8988T (cell line): ENCODE measurements at regions not wholly inside any gene's neighbourhood (a gene's known extent, or its start where the extent isn't known, plus 50 kb on each side); places are given as distances from the start of the nearest gene placed in this dataset.

Experiments
- DNase-seq: peaks from one replicate; pipeline ENCODE4 v3.0.0; 2011

DNA sequence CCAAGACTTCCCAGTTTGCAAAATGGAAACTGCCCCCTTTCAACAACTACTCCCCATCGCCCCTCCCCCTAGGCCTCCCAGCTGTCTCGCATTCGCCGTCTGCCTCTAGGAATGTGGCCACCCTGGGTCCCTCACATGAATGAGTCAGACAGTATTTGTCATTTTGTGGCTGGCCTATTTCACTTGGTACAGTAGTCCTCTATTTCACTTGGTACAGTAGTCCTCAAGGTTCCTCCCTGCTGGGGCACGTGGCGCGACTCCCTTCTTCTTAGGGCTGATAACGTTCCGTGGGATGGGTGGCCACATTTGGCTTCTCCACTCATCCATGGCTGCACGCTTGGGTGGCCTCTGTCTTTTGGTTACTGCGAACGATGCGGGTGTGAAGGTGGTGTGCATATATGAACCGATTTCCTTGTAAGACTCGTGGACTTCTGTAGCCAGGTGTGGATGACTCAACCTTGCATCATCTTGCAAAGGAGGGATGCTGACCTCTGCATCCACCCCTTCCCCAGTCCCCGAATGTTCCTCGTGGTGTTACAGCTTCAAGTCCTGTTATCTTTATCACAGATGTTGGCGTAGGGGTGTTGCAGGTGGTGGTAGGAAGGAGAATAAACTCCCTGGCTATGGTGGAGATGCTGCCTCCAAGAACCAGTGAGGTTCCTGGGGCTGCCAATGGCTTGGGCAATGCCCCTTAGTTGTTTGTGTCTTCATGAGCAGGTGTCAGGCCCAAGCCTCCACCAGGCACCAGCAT, 112.1 kb upstream of the SOX1 start:
- no peak for DNase-seq

DNA sequence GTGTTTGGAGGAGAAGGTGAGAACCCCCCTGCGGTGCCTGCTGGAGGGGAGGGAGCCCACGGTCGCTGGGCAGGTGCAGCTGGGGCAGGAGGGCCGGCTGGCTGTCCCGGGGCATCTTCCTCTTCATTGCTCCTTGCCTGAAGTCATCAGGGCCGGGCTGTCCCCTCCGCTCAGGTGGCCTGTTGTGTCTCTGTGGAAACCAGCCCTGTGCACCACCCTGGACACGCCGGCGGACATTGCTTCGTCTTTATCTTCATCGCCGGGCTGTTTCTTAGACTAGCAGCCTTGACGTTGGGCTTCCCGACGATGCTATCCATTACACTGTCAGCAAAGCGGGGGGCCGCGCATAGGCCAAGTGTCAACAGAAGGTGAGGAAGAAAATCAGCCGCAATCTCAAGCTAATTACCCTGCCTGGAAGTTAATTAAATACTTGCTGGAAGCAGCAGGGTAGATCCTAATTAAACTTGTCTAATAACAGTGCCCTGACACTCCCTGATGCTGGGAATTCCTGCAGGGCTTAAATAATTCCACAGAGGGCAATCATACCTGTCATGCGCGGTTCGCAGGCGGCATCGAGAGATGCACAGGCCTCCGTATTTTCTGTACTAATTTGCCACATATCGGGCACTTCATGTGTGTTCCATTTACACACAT, 111.4 kb upstream of the SOX1 start:
- no peak for DNase-seq

DNA sequence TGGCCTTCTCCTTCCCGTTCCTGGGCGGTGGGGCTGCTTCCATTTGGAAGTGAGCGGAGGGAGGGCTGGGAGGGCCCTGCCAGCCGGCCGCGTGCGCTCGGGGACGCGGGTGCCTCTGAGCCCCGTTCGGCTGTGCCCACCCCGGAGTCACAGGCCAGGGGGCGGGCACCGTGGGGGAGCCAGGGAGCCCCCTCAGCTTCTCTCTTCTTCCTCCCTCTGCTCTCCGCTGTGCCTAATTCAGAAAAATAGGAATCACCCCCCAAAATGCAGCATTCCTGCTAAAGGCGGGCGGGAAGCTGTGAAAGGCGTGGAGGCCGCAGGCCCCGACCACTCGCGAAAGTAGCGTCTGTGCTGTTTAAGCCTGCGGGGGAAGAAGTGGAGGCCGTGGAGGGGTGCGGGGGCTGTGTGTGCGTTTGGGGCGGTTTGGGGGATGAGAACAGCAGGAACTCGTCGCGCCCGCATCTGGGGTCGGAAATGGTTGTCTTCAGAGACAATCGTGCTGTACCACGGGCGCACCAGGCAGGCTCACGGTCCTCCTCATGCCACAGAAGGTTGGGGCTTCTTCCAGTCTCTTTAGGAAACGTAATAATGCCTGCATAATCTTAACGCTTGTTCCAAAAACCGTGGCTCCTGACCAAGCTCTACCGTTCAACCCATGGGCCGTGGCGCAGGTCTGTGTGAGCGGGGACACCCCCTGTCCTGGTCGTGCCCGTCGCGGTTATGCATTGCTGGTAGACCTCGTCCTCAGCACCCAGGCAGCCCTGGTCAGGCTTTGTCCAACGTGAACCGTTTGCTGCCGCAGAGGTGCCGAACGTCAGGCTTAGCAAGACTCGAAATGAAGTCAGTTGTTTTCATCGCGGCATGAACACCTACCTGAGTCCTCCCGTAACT, 110.4 kb upstream of the SOX1 start:
- no peak for DNase-seq

DNA sequence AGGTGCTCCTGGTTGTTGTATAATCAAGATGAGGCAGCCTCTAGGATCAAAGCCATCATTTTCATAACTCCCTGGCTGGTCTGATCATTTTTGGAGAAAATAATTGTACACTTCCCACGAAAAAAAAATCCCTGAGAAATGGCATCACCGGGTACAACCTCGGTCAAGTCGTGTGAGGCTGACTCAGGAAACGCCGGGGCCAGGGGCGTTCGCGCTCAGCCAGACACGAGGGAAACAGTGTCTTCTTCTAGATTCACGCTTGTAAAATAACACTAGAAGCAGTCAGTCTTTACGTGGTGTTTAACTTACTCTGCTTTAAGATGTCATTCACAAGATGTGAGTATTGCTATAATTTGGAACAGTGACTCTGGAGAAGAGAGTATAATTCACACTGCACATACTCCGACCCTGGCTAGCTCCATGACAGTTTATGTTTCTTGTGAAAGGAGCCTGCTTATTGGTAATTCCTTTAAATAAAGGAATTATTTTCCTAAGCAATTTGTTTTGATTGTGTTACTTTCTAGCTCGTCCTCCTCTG, 109.0 kb upstream of the SOX1 start:
- DNase-seq, result no peak

DNA sequence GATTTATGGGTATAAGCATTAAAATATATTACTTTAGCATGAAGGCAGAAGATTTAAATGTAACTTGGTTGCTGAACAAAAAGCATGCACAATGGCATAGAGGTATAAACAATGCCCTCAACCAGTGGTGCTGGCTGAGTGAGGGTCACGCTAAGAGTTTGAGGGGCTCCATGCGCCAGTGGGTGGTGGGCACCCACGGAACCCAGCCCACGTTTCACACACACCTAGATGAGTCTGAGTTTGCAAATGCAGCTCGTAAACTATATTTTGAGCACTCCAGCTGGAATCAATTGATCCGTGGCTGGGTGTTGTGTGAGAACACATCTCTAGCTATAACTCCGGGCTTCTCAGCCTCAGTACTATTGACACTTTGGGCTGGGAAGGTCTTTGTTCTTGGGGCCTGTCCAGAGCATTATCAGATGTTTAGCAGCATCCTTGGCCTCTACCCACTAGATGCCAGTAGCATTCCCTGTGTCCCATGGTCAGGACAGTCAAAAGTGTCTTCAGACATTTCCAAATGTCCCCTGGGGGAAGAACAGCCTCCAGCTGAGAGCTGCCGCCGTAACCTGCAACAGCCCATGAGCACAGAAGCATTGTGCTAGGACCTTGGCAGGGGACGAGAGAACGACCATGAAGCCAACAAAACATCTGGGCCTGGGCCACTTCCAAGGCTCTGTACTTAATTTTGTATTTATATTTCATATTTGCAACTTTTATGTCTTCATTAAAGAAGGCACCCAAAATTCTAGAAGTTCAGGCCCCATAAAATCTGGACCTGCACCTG, 108.1 kb upstream of the SOX1 start:
- no peak for DNase-seq

DNA sequence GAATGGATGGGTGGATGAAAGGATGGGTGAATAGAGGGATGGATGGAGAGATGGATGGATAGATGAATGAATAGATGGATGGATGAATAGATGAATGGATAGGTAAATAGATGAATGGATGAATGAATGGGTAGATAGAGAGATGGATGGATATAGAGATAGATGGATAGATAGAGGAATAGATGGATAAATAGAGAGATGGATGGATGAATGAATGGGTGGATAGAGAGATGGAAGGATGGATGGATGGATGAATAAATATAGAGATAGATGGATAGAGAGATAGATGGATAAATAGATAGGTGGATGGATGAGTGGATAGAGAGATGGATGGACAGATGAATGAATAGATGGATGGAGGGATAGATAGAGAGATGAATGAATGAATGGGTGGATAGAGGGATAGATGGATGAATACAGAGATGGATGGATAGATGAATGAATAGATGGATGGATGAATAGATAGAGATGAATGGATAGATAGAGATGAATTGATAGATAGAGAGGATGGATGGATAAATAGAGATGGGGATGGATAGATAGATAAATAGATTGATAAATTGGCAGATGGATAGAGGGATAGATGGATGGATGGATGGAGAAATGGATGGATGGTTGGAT, 106.7 kb upstream of the SOX1 start:
- no peak for DNase-seq

DNA sequence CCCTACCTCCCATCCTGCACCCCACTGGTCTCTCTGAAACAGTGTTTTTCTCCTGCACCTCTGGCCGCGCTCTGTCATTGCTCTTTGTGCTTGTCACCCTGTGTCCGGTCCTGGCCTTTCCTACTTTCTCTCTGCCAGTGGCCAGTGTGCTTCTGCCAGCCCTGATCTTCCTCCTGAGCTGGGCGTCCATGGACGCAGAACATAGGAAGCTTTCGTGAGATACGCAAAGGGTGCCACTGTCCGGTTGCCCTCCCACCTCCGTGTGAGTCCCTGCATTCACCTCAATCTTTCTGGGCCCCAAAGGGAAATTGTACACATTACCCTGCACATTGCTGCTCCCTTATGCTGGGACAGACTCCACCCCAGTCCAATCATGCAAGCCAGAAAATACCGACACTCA, 105.7 kb upstream of the SOX1 start:
- no peak for DNase-seq

DNA sequence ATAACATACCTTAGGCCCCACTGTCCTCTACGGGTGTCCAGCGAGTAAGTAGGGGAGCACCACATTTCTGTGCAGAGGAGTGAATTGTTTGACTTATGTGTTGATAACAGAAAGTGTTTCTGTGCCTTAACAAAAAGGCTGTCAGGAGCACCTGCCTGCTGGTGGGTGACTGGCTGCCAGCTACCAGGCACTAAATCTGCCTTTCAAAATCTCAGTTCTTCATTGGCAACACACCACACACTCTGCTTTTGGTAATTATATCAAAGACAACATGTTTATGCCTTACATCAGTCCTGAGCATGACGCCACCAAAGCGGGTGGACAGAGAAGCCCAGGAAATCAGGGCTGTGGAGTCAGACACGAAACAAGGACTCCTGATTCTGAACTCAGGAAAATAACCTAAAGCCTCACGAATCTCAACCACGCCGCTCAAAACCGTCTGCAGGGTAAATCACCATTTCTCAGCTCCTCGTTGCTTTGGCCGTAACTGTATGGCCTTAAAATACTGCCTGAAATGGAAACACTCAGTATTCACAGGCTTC, 105.2 kb upstream of the SOX1 start:
- DNase-seq, result no peak

DNA sequence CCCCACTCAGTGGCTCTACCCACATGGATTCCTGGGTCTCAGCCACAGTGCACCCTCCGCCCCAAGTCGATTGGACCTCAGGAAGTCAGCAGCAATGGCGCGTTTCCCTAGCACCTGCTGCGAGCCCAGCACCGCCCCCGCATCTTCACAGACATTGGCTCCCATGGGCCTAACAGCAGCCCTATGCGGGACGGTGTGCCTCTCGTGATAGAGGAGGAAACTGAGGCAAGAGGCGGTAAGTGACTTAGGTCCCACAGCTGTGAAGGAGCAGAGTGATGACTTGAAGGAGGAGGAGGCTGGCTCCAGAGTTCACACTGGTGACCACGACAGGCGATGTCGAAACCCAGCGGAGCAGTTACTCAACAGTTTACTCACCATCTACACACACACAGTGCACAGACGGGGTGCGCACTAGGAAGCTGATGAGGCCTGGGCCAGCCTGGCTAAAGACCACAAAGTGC, 104.5 kb upstream of the SOX1 start:
- DNase-seq, result no peak

DNA sequence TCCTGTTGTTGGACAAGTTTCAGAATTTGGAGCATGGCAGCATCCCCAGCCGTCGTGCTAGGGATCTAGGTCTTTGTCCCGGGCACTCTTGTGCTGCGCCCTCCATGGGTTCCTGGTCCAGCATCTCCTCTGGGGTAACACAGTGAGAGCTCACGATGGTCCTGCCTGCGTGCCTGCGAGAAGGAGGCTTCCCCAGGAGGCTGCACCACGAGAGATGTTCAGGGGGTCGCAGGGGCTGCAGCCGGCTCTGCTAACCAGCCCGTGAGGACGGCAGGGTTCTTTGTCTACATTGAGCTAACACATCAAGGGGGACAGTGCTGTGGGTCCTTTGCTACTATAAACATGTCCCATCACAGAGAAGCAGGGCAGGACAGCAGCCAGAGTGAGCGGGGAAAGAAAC, 103.9 kb upstream of the SOX1 start:
- no peak for DNase-seq

DNA sequence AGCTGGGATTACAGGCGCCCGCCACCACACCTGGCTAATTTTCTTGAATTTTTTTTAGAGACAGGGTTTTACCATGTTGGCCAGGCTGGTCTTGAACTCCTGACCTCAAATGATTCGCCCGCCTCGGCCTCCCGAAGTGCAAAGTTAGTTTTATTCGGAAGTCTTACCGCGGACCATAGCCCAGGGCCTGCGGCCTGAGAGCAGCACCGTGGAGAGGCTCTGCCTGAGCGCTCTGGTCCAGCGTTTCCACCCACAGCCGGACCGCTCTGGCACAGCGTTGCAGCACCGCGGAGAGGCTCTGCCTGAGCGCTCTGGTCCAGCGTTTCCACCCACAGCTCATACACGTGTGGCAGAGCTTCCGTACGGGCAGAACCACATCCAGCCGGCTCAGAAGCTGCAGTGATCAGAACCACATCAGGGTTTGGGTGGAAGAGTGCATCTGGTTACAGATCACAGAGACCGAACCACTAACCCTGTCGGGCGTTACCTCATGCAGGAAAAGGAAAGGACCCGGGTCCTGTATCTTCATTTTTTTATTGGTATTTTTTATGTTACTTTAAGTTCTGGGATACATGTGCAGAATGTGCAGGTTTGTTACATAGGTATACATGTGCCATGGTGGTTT, 102.4 kb upstream of the SOX1 start:
- no peak for DNase-seq

DNA sequence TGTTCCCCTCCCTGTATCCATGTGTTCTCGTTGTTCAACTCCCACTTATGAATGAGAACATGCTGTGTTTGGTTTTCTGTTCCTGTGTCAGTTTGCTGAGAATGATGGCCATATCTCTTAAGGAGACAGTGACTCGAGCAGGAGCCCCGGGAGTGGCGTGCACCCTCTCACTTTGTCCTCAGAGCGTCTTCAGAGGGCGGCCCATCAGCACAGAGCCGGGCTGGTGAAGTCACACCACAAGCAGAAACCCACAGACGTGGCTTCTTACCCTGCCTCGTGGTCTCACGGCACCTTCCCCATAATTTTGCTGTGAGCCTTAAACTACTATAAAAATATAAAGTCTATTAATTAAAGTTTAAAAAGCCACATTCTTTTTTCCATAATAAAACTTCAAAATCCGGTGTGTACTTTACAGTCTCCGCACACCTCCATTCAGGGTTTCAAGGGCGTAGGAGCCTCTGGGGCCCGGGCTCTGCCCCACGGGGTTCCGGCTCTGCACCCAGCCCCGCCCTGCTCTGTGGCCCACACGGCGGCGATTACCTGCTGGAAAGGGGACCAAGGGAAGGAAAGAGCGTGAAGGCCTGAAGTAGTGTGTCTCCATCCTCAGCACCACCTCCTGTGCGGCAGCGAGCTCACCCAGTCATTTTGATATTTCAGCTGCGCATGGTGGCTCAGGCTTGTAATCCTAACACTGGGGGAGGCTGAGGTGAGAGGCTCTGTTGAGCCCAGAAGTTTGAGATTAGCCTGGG, 101.3 kb upstream of the SOX1 start:
- DNase-seq, result no peak

DNA sequence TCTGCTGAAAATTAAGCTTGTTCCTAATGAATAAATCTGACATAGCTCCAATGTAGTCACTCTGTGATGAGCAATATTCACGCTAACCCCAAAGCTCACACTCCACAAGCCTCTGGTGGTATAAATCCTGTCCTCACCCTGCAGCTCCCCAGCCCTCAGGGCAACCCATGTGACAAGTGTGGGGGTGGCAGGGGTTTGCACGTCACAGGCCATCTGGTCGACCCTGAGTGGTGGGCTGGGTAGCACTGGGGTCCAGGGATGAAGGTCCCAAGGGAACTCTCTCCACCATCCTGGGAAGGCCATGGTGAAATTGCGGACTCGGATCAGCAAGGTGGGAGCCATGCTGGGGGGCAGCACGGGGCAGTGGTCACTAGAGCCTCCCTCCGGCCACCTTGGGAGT, 100.0 kb upstream of the SOX1 start:
- DNase-seq, result no peak

DNA sequence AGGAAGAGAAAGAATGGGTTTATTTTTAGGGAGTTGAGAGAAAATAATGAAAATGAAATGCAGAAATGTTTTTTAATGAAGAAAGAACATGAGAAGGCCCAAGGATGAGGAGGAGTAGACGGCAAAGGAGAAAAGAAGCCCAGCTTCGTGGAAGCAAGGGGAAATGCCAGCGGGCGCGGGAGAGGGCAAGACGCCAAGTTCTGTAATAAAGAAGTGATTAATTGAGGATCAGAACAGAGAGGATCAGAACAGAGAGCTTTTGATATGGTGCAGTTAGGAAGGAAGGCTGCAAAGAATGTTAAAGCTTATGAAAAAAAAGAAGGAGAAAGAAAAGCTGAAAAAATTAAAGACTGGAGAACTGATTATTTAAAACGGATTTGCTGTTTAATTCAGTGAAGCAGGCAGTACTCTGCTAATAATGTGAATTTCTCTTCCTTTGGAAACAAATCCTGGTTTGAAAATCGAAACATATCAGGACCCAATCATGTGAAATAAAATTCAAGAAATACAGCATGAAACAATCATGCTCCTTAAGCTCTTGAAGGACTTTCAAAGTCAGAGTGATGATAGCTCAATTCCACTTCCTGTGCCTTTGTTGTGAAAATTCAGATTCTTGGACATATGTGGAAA, 99.3 kb upstream of the SOX1 start:
- no peak for DNase-seq

DNA sequence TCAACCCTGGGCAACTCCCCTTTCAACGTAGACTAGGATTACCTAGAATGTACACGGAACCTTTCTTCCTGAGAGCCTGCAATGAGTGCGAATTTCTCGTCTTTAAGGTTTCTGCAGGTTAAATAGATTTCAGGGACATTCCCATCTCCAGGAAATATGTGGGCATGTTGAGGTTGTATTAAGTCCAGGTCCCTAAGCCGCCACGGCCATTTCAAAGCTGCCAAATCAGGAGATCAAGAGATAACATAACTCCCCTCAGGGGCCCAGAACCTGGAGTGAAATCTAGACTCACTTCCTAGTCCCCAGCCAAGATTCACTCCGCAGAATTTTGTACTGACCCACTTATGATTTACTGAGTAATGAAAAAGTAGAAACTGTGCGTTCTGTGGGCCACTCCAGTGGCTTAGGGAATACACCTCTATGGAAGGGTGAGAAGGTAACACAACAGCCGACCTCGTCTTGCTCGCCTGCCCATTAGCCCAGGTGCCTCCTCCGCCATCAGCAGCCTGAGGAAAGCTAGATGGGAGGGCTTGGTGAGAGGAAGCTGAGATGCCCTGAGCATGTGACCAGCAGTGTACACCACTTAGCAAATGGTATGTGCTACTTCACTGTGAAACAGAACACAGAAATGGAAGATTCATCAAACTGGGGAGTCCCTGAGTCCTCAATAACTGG, 98.5 kb upstream of the SOX1 start:
- no peak for DNase-seq

DNA sequence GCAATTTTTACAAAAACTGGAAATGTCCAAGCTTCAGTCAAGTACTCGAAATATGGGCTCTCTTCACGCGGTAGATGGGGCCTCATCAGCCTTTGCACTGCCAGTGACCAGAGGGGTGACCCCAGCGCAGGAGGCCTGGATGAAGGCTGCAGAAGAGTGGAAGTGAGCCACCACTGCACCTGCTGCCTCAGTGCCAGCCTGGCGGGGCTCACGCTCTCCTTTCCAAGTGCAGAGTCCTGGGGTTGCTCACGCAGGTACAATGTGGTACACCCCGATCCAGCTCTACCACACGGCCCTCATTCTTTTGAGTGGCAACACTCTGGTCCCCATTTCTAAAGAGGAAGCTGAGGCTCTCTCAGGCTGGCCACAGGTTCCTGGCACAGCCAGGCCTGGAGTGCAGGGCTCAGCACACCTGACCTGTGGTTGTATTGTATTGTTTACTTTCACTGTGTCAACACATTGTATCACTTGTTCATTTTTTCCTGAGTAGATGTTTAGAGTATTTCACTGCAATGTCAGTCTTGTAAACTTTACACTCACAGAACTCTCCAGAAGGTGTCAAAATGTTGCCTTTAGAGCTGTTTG, 97.3 kb upstream of the SOX1 start:
- DNase-seq, result no peak

DNA sequence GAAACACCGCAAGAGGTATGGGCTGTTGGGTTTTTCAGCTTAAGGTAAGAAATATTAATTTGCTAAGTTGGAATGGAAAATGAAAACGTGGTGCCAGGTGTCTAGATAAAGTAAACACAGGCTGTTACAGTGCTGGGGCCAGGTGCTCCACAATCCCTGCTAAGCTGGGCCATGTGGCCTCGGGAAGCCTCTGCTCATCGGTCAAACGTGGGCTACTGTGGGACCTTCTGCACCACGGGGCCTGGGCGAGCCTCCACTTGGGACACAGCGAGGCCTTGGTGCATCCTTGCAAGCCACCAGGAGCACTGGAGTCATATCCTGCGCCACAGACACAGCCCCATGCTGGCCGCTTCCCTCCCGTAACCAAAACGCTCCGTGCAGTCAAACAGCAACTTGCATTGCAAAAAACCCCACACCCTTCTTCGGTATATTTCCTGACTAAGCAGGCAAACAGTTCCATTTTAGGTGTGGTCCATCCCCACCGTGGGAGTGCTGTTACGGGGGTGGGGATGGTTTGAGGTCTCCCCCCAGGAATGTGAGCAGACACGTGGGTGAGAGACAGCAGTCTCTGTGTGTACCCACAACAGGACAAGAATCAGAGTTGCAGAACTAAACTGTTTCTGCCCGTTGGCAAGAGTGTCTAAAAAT, 96.3 kb upstream of the SOX1 start:
- no peak for DNase-seq
